Breast epithelium (tissue), 4 donors: ENCODE measurements at regions not wholly inside any gene's neighbourhood (a gene's known extent, or its start where the extent isn't known, plus 50 kb on each side); places are given as distances from the start of the nearest gene placed in this dataset.

Experiments used
- DNase-seq, 2 donors: peaks; one replicate each; pipeline ENCODE4 v3.0.0-alpha.2; 2019; ENCODE audit warnings: low spot score in 2 of 2
- H3K27ac ChIP-seq, 2 donors: fragments of 200-600 bp; sonication (generic) in 1 of 2; one replicate each; pipeline ENCODE4 v1.5.1; 2016 to 2019; ENCODE audit warnings: mild to moderate bottlenecking in 1 of 2
- H3K27me3 ChIP-seq, 2 donors: fragments of 200-600 bp; sonication (generic) in 1 of 2; one replicate each; pipeline versions ENCODE4 v1.5.1 to v1.6.0; 2017 to 2019; ENCODE audit warnings: control low read depth in 1 of 2, mild to moderate bottlenecking in 1 of 2
- H3K36me3 ChIP-seq: fragments of 200-600 bp; one replicate; pipeline ENCODE4 v1.5.1; 2019
- H3K4me1 ChIP-seq, 2 donors: fragments of 200-600 bp; sonication (generic); one replicate each; pipeline ENCODE4 v1.5.1; 2016 to 2019; ENCODE audit warnings: control low read depth in 1 of 2
- H3K4me3 ChIP-seq, 3 donors: fragments of 200-600 bp; sonication (generic); 1 replicate in 2 of 3; 2 replicates in 1 of 3; pipeline ENCODE4 v1.5.1; 2016 to 2019; ENCODE audit warnings: mild to moderate bottlenecking in 3 of 3, moderate library complexity in 2 of 3
- H3K9me3 ChIP-seq, 2 donors: fragments of 200-600 bp; sonication (generic) in 1 of 2; one replicate each; pipeline ENCODE4 v1.5.1; 2016 to 2019; ENCODE audit warnings: control low read depth in 1 of 2
- CTCF ChIP-seq, 3 donors: fragments of 450-650 bp; IDR thresholded peaks; one replicate each; pipeline ENCODE4 v1.5.1; 2016 to 2017; ENCODE audit warnings: antibody characterized with exemption in 3 of 3, mild to moderate bottlenecking in 3 of 3, moderate library complexity in 3 of 3
- POLR2A ChIP-seq: fragments of 450-650 bp; IDR thresholded peaks from one replicate; pipeline ENCODE4 v1.6.1; 2016; ENCODE audit warnings: antibody characterized with exemption, mild to moderate bottlenecking, moderate library complexity
- POLR2AphosphoS5 ChIP-seq, 3 donors: sonication (generic); formaldehyde crosslinking; IDR thresholded peaks; one replicate each; pipeline ENCODE4 v1.6.1; 2017; ENCODE audit warnings: antibody characterized with exemption in 3 of 3
- intact Hi-C: fragments of 100-400 bp; cut with DNase I; formaldehyde crosslinking; loops from one replicate; pipeline ENCODE4 v1.15.1; 2023; ENCODE audit warnings: low total_unique reads

- no peaks in the 10 kb centered on the region for H3K4me1 ChIP-seq
- intact Hi-C loops = no loop called here
- DNase-seq = no peak
- TF ChIP-seq CTCF (IDR thresholded peaks at IDR 0.05) = no peak
- TF ChIP-seq POLR2AphosphoS5 (IDR thresholded peaks at IDR 0.05) = no peak
- TF ChIP-seq POLR2A = no peak
- no peak overlapping the region for H3K27ac ChIP-seq
- H3K36me3 ChIP-seq = no peaks in the 10 kb centered on the region
- no peak overlapping the region for H3K4me3 ChIP-seq
- H3K9me3 ChIP-seq = no peaks in the 10 kb centered on the region
- H3K27me3 ChIP-seq = no peaks in the 10 kb centered on the region
These were observed 518.2 kb upstream of the ID4 start for GRCh38 chr6:19319005-19319404.

GRCh38 chr6:19320111-19320581 is 517.0 kb upstream of the ID4 start:
- no peak for TF ChIP-seq CTCF (IDR thresholded peaks at IDR 0.05)
- TF ChIP-seq POLR2AphosphoS5 (IDR thresholded peaks at IDR 0.05) = peak in 1 of 3 donors; percentile 26
- TF ChIP-seq POLR2A = no peak
- intact Hi-C loops = no loop called here
- peak overlapping the region; percentile 40 to 43 for H3K27ac ChIP-seq

GRCh38 chr6:19322691-19323485 is 514.3 kb upstream of the ID4 start:
- peak overlapping the region in 1 of 2 donors; percentile 26 for H3K27ac ChIP-seq
- no peaks in the 10 kb centered on the region for H3K27me3 ChIP-seq
- TF ChIP-seq POLR2A (no peak), CTCF (IDR thresholded peaks at IDR 0.05) (no peak), POLR2AphosphoS5 (IDR thresholded peaks at IDR 0.05) (no peak)
- intact Hi-C loops = no loop called here
- H3K4me3 ChIP-seq = no peak overlapping the region
- no peaks in the 10 kb centered on the region for H3K9me3 ChIP-seq
- H3K36me3 ChIP-seq = no peaks in the 10 kb centered on the region
- peaks cover 0 to 6% of the 10 kb centered on the region in 2 donors for H3K4me1 ChIP-seq
- peak in 1 of 2 donors; percentile 31 for DNase-seq

More at GRCh38 chr6:19320111-19320581, 517.0 kb upstream of the ID4 start:
- Histone ChIP-seq H3K4me1 (peaks cover 0 to under 1% of the 10 kb centered on the region in 2 donors), H3K4me3 (no peak overlapping the region), H3K27me3 (no peaks in the 10 kb centered on the region), H3K36me3 (no peaks in the 10 kb centered on the region), H3K9me3 (no peaks in the 10 kb centered on the region)
- DNase-seq = peak in 1 of 2 donors; percentile 65

GRCh38 chr6:19324376-19324775 is 512.8 kb upstream of the ID4 start:
- Histone ChIP-seq H3K36me3 (no peaks in the 10 kb centered on the region), H3K4me1 (peaks cover 0 to 6% of the 10 kb centered on the region in 2 donors), H3K27me3 (no peaks in the 10 kb centered on the region), H3K4me3 (no peak overlapping the region), H3K9me3 (no peaks in the 10 kb centered on the region), H3K27ac (peak overlapping the region in 1 of 2 donors; percentile 61)
- TF ChIP-seq POLR2AphosphoS5 (IDR thresholded peaks at IDR 0.05) = no peak
- no peak for DNase-seq
- intact Hi-C loops = no loop called here

GRCh38 chr6:19325335-19325789 is 511.8 kb upstream of the ID4 start:
- no peak for TF ChIP-seq CTCF (IDR thresholded peaks at IDR 0.05)
- peak; percentile 22 to 41 (median 32) for TF ChIP-seq POLR2AphosphoS5 (IDR thresholded peaks at IDR 0.05)
- TF ChIP-seq POLR2A = no peak
- intact Hi-C loops = no loop called here
- peak in 1 of 2 donors; percentile 72 for DNase-seq
- H3K4me3 ChIP-seq = peak overlapping the region in 1 of 3 donors; percentile 26
- H3K9me3 ChIP-seq = no peaks in the 10 kb centered on the region
- H3K4me1 ChIP-seq = peaks cover 0 to 6% of the 10 kb centered on the region in 2 donors
- H3K27me3 ChIP-seq = no peaks in the 10 kb centered on the region
- no peaks in the 10 kb centered on the region for H3K36me3 ChIP-seq
- peak overlapping the region; percentile 69 to 83 for H3K27ac ChIP-seq
